Gastrocnemius medialis (tissue), 4 donors: ENCODE measurements at regions not wholly inside any gene's neighbourhood (a gene's known extent, or its start where the extent isn't known, plus 50 kb on each side); places are given as distances from the start of the nearest gene placed in this dataset.

Experiments used
- ATAC-seq, 2 donors: fragments of 150-250 bp; one replicate each; pipeline ENCODE4 v1.9.1; 2016
- DNase-seq, 2 donors: peaks; one replicate each; pipeline ENCODE4 v3.0.0-alpha.2; 2019
- H3K27ac ChIP-seq, 4 donors: fragments of 200-600 bp; sonication (generic); 1 replicate in 1 of 4; 2 replicates in 3 of 4; pipeline ENCODE4 v1.5.1; 2016 to 2018; ENCODE audit warnings: mild to moderate bottlenecking in 2 of 4, moderate library complexity in 1 of 4
- H3K27me3 ChIP-seq, 3 donors: fragments of 200-600 bp; sonication (generic) in 2 of 3; 1 replicate in 1 of 3; 2 replicates in 2 of 3; pipeline versions ENCODE4 v1.5.1 to v1.6.0; 2016 to 2019; ENCODE audit warnings: mild to moderate bottlenecking in 1 of 3, moderate library complexity in 1 of 3
- H3K36me3 ChIP-seq, 2 donors: fragments of 200-600 bp; sonication (generic) in 1 of 2; one replicate each; pipeline ENCODE4 v1.5.1; 2017 to 2018
- H3K4me1 ChIP-seq, 2 donors: fragments of 200-600 bp; sonication (generic) in 1 of 2; one replicate each; pipeline ENCODE4 v1.5.1; 2016 to 2017; ENCODE audit warnings: mild to moderate bottlenecking in 2 of 2
- H3K4me3 ChIP-seq, 4 donors: fragments of 200-600 bp; sonication (generic) in 3 of 4; 1 replicate in 1 of 4; 2 replicates in 3 of 4; pipeline ENCODE4 v1.5.1; 2016 to 2019; ENCODE audit warnings: mild to moderate bottlenecking in 2 of 4
- H3K9me3 ChIP-seq, 3 donors: fragments of 200-600 bp; sonication (generic) in 2 of 3; 1 replicate in 1 of 3; 2 replicates in 2 of 3; pipeline ENCODE4 v1.5.1; 2016 to 2019
- POLR2A ChIP-seq, 2 donors: fragments of 450-650 bp; IDR thresholded peaks; one replicate each; pipeline ENCODE4 v1.6.1; 2017; ENCODE audit warnings: antibody characterized with exemption in 2 of 2, mild to moderate bottlenecking in 2 of 2, moderate library complexity in 2 of 2
- in situ Hi-C, 4 donors: fragments of 200-750 bp; cut with MboI; loops; one replicate each; pipeline versions ENCODE4 v1.15.0 to v1.8.0; 2017; ENCODE audit warnings: low sequenced_read_pairs in 4 of 4
- intact Hi-C: fragments of 100-400 bp; cut with DNase I; formaldehyde crosslinking; loops from one replicate; pipeline ENCODE4 v1.15.1; 2023; ENCODE audit warnings: low total_unique reads
- TF ChIP-seq, protein P1 (sequence below), 5 experiments: fragments of 450-650 bp in 3 of 5; fragments of 200-600 bp in 2 of 5; sonication (generic) in 2 of 5; IDR thresholded peaks in 4 of 5; conservative IDR thresholded peaks in 1 of 5; 1 replicate in 4 of 5; 2 replicates in 1 of 5; pipeline ENCODE4 v1.5.1; 2016 to 2019; ENCODE audit warnings: antibody characterized with exemption in 5 of 5, mild to moderate bottlenecking in 3 of 5, moderate library complexity in 3 of 5

GRCh38 chr9:115378241-115378640 is 260.3 kb upstream of the TNC start:
- H3K27me3 ChIP-seq = no peaks in the 10 kb centered on the region
- DNase-seq (no peak), ATAC-seq (no peak)
- no peak for TF ChIP-seq POLR2A (IDR thresholded peaks at IDR 0.05)
- TF ChIP-seq, protein P1, sequence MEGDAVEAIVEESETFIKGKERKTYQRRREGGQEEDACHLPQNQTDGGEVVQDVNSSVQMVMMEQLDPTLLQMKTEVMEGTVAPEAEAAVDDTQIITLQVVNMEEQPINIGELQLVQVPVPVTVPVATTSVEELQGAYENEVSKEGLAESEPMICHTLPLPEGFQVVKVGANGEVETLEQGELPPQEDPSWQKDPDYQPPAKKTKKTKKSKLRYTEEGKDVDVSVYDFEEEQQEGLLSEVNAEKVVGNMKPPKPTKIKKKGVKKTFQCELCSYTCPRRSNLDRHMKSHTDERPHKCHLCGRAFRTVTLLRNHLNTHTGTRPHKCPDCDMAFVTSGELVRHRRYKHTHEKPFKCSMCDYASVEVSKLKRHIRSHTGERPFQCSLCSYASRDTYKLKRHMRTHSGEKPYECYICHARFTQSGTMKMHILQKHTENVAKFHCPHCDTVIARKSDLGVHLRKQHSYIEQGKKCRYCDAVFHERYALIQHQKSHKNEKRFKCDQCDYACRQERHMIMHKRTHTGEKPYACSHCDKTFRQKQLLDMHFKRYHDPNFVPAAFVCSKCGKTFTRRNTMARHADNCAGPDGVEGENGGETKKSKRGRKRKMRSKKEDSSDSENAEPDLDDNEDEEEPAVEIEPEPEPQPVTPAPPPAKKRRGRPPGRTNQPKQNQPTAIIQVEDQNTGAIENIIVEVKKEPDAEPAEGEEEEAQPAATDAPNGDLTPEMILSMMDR (IDR thresholded peaks at IDR 0.05 in 4 of 5, conservative IDR thresholded peaks at IDR 0.05 in 1 of 5) = no peak
- no peaks in the 10 kb centered on the region for H3K9me3 ChIP-seq
- H3K4me1 ChIP-seq = no peaks in the 10 kb centered on the region
- no peak overlapping the region for H3K4me3 ChIP-seq
- intact Hi-C loops (no loop called here), in situ Hi-C loops (no loop called here)
- H3K36me3 ChIP-seq = no peaks in the 10 kb centered on the region
- H3K27ac ChIP-seq = no peak overlapping the region

GRCh38 chr9:115378758-115379157 is 260.8 kb upstream of the TNC start:
- intact Hi-C loops = no loop called here
- H3K4me1 ChIP-seq = no peaks in the 10 kb centered on the region
- H3K4me3 ChIP-seq = no peak overlapping the region

DNA sequence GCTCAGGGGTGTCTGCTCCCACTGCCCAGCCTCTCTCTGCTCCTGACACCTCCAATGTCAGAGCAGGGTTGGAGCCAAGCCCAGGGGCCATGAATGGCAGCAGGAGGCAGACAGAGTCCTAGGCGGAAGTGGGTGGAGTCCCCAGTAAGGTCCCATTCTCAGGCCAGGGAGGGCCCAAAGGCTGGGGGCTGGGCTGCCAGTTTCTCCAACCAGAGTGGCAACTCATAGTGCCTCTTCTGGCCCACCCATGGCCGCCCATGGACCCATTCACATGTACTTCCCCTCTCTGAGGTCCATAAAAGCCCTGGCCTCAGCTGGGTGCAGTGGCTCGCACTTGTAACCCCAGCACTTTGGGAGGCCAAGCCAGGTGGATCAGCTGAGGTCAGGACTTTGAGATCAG is 261.8 kb upstream of the TNC start:
- Histone ChIP-seq H3K27me3 (no peaks in the 10 kb centered on the region), H3K4me3 (no peak overlapping the region), H3K9me3 (no peaks in the 10 kb centered on the region), H3K36me3 (no peaks in the 10 kb centered on the region), H3K4me1 (no peaks in the 10 kb centered on the region), H3K27ac (no peak overlapping the region)
- DNase-seq = no peak
- ATAC-seq = no peak
- intact Hi-C loops = no loop called here
- in situ Hi-C loops = no loop called here
- no peak for TF ChIP-seq POLR2A (IDR thresholded peaks at IDR 0.05)
- TF ChIP-seq, protein P1 (IDR thresholded peaks at IDR 0.05 in 4 of 5, conservative IDR thresholded peaks at IDR 0.05 in 1 of 5) = no peak

More at GRCh38 chr9:115378758-115379157, 260.8 kb upstream of the TNC start:
- no peak for DNase-seq
- in situ Hi-C loops = no loop called here
- TF ChIP-seq POLR2A (IDR thresholded peaks at IDR 0.05) = no peak
- TF ChIP-seq, protein P1 (IDR thresholded peaks at IDR 0.05 in 4 of 5, conservative IDR thresholded peaks at IDR 0.05 in 1 of 5) = no peak
- H3K27ac ChIP-seq = no peak overlapping the region
- no peaks in the 10 kb centered on the region for H3K36me3 ChIP-seq
- H3K27me3 ChIP-seq = no peaks in the 10 kb centered on the region
- H3K9me3 ChIP-seq = no peaks in the 10 kb centered on the region
- ATAC-seq = no peak

DNA sequence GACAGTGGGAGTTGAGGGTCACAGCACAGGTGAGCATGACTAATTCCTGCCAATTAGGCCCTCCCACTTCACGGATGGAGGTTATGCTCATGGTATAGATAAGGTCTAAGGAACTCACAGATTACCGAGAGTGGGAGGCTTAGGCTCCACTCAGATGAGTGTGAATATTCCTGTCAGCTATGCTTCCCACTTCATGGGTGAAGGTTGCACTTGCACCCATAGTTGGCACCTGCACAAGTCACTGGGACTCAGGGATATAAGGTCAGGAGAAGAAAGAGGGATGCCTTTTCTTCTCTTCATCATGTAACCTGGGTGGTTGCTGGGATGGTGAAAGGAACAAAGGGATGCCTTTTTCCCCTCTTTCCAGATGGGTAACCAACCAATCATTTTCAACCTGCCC is 264.9 kb upstream of the TNC start:
- no peaks in the 10 kb centered on the region for H3K9me3 ChIP-seq
- no peaks in the 10 kb centered on the region for H3K27me3 ChIP-seq
- no peaks in the 10 kb centered on the region for H3K4me1 ChIP-seq
- TF ChIP-seq POLR2A (IDR thresholded peaks at IDR 0.05) = no peak
- TF ChIP-seq, protein P1 (IDR thresholded peaks at IDR 0.05 in 4 of 5, conservative IDR thresholded peaks at IDR 0.05 in 1 of 5) = no peak
- no peak overlapping the region for H3K4me3 ChIP-seq
- ATAC-seq = no peak
- no peak for DNase-seq
- in situ Hi-C loops (no loop called here), intact Hi-C loops (no loop called here)
- H3K36me3 ChIP-seq = no peaks in the 10 kb centered on the region
- no peak overlapping the region for H3K27ac ChIP-seq

DNA sequence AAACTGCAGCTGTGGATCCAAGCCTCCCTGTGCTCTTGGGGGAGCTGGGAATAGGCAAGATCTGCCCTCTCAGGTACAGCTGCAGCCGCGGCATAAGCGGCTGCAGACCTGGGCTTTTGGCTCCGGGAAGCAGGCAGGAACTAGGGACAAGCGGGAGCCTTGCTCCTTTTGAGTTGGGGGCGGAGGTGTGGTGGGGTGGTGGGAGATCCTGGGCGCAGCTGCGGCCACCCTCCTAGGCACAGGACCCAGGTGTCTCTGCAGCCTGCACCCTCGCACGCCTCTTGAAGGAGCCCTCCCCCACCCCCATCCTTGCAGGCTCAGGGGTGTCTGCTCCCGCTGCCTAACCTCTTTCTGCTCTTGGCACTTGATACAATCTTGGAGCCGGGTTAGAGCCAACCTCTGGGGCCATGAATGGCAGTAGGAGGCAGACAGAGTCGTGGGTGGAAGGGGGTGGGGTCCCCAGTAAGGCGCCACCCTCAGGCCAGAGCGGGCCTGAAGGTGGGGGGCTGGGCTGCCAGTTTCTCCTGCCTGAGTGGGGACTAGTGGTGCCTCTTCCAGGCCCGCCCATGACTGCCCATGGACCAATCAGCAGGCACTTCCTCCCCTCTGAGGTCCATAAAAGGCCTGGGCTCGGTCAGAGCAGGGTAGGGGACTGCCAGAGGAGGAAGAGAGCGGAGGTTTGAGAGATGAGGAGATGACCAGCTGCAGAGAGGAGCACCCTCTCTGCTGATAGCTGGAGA is 267.6 kb upstream of the TNC start:
- Histone ChIP-seq H3K4me3 (no peak overlapping the region), H3K27me3 (no peaks in the 10 kb centered on the region), H3K9me3 (no peaks in the 10 kb centered on the region), H3K36me3 (no peaks in the 10 kb centered on the region), H3K4me1 (no peaks in the 10 kb centered on the region), H3K27ac (no peak overlapping the region)
- in situ Hi-C loops = no loop called here
- intact Hi-C loops = no loop called here
- no peak for TF ChIP-seq POLR2A (IDR thresholded peaks at IDR 0.05)
- TF ChIP-seq, protein P1 (IDR thresholded peaks at IDR 0.05 in 4 of 5, conservative IDR thresholded peaks at IDR 0.05 in 1 of 5) = no peak
- DNase-seq (no peak), ATAC-seq (no peak)
